ENCODE measurements at regions not wholly inside any gene's neighbourhood (a gene's known extent, or its start where the extent isn't known, plus 50 kb on each side); places are given as distances from the start of the nearest gene placed in this dataset.

GRCh38 chr18:56019156-56019555 lies 431.2 kb upstream of the TCF4 start:
- 63 to 71% methylated on average over 2 of the region's 2 CpGs for WGBS, 2 donors
- H3K4me1 ChIP-seq, result peaks cover 0 to 6% (median 2%) of the 10 kb centered on the region in 4 donors
- ATAC-seq (ENCODE audit: low FRiP score in 2 of 2) (no peak), DNase-seq (no peak)
- no peaks in the 10 kb centered on the region for H3K27me3 ChIP-seq
- no peak overlapping the region for H3K27ac ChIP-seq
- no peaks in the 10 kb centered on the region for H3K36me3 ChIP-seq
- H3K9me3 ChIP-seq, result no peaks in the 10 kb centered on the region
- no peak overlapping the region for H3K4me3 ChIP-seq
- TF ChIP-seq POLR2AphosphoS5 (IDR thresholded peaks at IDR 0.05) (no peak), CTCF (IDR thresholded peaks at IDR 0.05) (no peak), EP300 (IDR thresholded peaks at IDR 0.05) (no peak), POLR2A (IDR thresholded peaks at IDR 0.05) (no peak)

- Histone ChIP-seq H3K27ac (no peak overlapping the region), H3K4me1 (no peaks in the 10 kb centered on the region), H3K4me3 (no peak overlapping the region), H3K27me3 (no peaks in the 10 kb centered on the region), H3K36me3 (no peaks in the 10 kb centered on the region), H3K9me3 (peaks cover 0 to 6% (median 0%) of the 10 kb centered on the region in 4 donors)
- ATAC-seq (ENCODE audit: low FRiP score in 2 of 2) (no peak), DNase-seq (no peak)
- 84 to 87% methylated on average over 1 of the region's 1 CpG for WGBS, 2 donors
- TF ChIP-seq POLR2A (IDR thresholded peaks at IDR 0.05) (no peak), EP300 (IDR thresholded peaks at IDR 0.05) (no peak), CTCF (IDR thresholded peaks at IDR 0.05) (no peak), POLR2AphosphoS5 (IDR thresholded peaks at IDR 0.05) (no peak)
Measured at GRCh38 chr18:56009411-56009810, 421.4 kb upstream of the TCF4 start.

- no peaks in the 10 kb centered on the region for H3K4me1 ChIP-seq
- no peak overlapping the region for H3K27ac ChIP-seq
- 74 to 80% methylated on average over 5 of the region's 5 CpGs for WGBS, 2 donors
- ATAC-seq (ENCODE audit: low FRiP score in 2 of 2) (no peak), DNase-seq (no peak)
- H3K9me3 ChIP-seq, result no peaks in the 10 kb centered on the region
- TF ChIP-seq POLR2A (IDR thresholded peaks at IDR 0.05) (no peak), CTCF (IDR thresholded peaks at IDR 0.05) (no peak), POLR2AphosphoS5 (IDR thresholded peaks at IDR 0.05) (no peak), EP300 (IDR thresholded peaks at IDR 0.05) (no peak)
- H3K27me3 ChIP-seq, result no peaks in the 10 kb centered on the region
- H3K4me3 ChIP-seq, result no peak overlapping the region
- H3K36me3 ChIP-seq, result no peaks in the 10 kb centered on the region
Measured at GRCh38 chr18:56003720-56004088, 415.7 kb upstream of the TCF4 start.

GRCh38 chr18:56003009-56003719 lies 415.2 kb upstream of the TCF4 start:
- Histone ChIP-seq H3K4me1 (peaks cover 0 to under 1% (median 0%) of the 10 kb centered on the region in 4 donors), H3K27ac (no peak overlapping the region), H3K9me3 (no peaks in the 10 kb centered on the region), H3K4me3 (no peak overlapping the region), H3K27me3 (no peaks in the 10 kb centered on the region), H3K36me3 (no peaks in the 10 kb centered on the region)
- no peak for TF ChIP-seq EP300 (IDR thresholded peaks at IDR 0.05)
- no peak for TF ChIP-seq POLR2A (IDR thresholded peaks at IDR 0.05)
- no peak for TF ChIP-seq CTCF (IDR thresholded peaks at IDR 0.05)
- no peak for TF ChIP-seq POLR2AphosphoS5 (IDR thresholded peaks at IDR 0.05)
- 48 to 63% methylated on average over 1 of the region's 1 CpG for WGBS, 2 donors
- ATAC-seq (ENCODE audit: low FRiP score in 2 of 2) (peak in 1 of 2 donors; percentile 40), DNase-seq (no peak)

GRCh38 chr18:56001576-56001975 lies 413.6 kb upstream of the TCF4 start:
- H3K4me1 ChIP-seq, result peaks cover 0 to 7% (median 1%) of the 10 kb centered on the region in 4 donors
- H3K27ac ChIP-seq, result no peak overlapping the region
- no peaks in the 10 kb centered on the region for H3K36me3 ChIP-seq
- ATAC-seq (ENCODE audit: low FRiP score in 2 of 2) (no peak), DNase-seq (no peak)
- no peaks in the 10 kb centered on the region for H3K9me3 ChIP-seq
- no peaks in the 10 kb centered on the region for H3K27me3 ChIP-seq
- TF ChIP-seq EP300 (IDR thresholded peaks at IDR 0.05) (no peak), POLR2A (IDR thresholded peaks at IDR 0.05) (no peak), POLR2AphosphoS5 (IDR thresholded peaks at IDR 0.05) (no peak), CTCF (IDR thresholded peaks at IDR 0.05) (no peak)
- H3K4me3 ChIP-seq, result no peak overlapping the region
- WGBS, 2 donors, result 81 to 83% methylated on average over 4 of the region's 4 CpGs
